Activated CD4-positive, alpha-beta T cell treated with anti-CD3 and anti-CD28 coated beads, Interleukin-2, amount 50 U/mL, for 4 hours (primary cell): ENCODE measurements at regions not wholly inside any gene's neighbourhood (a gene's known extent, or its start where the extent isn't known, plus 50 kb on each side); places are given as distances from the start of the nearest gene placed in this dataset.
"Not testable (repeated sequence)": the region's sequence is repeated elsewhere in the genome, so short reads cannot be mapped to it uniquely, and the experiment has no call there.

Source experiments
- DNase-seq, 2 experiments: peaks; one replicate each; pipeline ENCODE4 v3.0.0-alpha.2; 2020

DNA sequence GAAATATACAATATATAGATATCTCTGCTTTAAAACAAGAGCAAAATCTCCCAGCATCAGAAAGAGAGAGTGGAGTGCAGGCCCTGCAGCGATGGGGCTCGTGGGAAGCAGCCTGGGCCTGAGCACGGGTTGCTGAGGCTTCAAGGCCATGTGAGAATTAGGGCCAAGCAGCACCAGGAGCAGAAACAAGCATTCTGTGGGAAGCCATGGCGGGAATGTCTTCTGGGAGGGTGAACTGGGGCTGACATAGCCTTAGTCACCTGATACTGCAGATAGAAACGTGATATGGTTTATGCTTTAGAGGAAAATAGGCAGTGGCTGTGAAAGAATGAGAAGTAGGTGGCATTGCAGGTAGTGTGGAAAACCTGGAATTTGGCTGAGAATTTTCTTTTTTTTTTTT is 472.3 kb downstream of the IRS2 start:
- no peak for DNase-seq

DNA sequence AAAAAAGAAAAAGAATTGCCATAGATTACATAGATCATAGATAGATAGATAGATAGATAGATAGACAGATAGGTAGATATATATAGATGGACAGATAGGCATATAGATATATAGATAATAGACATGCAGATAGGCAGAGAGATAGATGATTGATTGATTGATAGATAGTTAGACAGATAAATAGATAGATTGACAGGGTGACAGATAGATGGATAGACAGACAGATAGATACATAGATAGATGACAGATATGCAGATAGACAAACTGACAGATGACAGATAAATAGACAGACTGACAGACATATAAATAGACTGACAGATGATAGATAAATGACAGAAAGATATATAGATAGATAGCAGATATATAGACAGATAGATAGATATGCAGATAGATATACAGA is 474.0 kb downstream of the IRS2 start:
- no peak for DNase-seq

DNA sequence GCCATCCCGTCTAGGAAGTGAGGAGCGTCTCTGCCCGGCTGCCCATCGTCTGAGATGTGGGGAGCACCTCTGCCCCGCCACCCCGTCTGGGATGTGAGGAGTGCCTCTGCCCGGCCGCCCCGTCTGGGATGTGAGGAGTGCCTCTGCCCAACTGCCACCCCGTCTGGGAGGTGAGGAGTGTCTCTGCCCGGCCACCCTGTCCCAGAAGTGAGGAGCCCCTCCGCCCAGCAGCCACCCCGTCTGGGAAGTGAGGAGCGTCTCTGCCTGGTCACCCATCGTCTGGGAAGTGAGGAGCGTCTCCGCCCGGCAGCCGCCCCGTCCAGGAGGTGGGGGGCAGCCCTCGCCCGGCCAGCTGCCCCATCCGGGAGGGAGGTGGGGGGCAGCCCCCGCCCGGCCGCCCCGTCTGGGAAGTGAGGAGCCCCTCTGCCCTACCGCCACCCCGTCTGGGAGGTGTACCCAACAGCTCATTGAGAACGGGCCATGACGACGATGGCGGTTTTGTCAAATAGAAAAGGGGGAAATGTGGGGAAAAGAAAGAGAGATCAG is 474.9 kb downstream of the IRS2 start:
- not testable (repeated sequence) for DNase-seq

DNA sequence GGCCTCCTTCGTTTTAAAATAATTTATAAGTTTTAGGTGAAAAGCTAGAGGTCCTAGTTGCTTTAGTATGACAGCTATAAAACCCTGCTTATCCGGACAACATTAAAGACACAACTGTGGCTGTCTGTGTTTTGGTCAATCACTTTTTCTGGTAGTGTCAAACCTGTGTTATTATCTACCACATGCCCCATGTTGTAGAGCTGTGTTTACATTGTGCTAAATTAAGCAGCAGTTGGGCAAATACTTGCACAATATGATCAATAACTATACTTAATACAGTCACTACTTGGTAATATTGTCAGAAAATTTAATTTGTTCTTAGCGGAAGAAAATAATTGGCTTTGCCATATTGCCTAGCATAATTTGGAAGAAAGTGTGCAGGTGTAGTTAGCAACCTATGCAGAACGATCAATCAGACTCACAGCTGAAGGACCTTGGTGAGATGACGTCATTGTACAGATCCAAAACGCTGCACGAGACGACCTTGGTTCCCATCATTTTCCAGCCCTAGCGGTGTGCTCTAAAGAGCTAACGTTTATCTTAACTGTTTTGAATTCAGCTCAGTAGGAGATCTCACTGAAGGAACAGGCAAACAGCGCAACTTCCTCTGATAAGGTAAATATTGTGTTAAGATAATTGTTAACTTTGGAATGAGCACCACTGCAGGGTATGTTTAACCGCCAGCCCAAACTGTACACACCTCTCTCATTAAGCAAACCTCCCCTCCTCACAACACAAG is 476.6 kb downstream of the IRS2 start:
- DNase-seq = no peak

DNA sequence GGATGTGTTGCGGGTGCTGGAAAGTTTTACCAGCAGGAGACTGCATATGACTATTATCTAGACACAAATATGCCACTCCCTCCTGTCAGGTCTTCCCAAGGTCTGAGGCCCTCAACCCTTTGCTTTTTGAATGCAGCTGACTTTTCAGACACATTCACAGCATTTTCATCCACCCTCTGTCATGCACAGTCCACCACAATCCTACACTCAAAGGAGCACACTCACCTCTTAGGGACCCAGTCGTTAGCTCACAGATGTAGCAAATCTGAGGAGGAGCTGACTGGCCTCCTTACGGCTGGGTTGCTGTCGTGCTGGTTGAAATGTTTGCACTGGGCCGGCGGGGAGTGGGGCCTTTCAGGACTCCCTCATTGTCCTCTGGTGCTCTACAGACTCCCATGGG is 479.4 kb downstream of the IRS2 start:
- DNase-seq = no peak

DNA sequence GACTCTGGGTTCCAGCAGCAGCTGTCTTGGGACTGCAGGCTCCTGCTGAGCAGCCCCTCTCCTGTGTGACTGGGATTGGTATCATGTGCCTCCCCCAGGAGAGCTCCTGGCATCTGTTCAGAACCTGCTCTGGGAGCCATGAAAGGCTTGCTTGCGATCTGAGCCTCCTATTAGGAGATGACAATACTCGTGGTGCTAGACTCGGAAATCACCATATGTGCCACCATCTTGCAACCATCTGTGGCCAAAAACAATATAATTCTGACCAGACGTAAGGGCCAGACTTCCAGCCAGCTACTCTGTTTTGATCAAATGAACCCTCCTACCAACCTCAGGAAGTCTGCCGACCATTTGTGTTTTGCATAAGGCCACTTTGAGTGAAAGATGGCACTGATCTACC is 484.7 kb downstream of the IRS2 start:
- DNase-seq = no peak

DNA sequence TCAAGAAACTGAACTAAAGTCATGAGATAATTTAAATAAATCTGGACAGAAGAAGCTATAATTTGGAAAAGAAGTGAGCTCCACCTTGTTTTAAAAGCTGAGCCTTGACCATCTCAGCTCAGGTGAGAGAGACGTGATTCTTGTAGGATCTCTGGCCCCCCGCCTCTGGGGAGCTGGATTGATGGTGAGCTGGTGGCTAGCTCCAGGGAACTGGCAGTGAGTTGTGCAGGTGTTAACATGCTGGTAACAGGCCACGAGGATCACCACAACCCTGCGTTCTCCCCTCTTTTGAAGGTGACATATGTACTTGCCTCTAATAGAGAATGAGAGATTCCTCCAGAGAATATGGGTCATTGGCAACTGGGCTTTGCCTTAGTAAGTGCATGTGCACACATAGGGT is 485.1 kb downstream of the IRS2 start:
- DNase-seq = no peak

DNA sequence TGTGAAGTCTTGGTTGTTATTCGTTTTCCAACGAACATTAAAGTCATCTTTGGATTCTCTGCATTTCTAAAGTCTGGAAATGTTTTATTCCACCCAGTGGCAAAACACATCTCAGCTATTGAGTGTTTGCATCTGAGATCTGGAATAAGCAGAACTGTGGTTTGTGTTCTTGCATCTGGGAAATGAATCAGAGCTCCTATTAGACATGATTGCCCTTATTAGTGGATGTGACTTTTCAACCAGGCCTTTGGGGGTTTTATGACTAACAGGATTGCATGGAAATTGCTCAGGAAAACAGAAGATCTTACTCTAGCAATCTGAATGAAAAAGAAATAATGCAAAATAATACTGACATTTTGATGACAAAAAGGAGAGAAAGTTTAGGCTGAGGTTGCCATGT is 488.8 kb downstream of the IRS2 start:
- no peak for DNase-seq

DNA sequence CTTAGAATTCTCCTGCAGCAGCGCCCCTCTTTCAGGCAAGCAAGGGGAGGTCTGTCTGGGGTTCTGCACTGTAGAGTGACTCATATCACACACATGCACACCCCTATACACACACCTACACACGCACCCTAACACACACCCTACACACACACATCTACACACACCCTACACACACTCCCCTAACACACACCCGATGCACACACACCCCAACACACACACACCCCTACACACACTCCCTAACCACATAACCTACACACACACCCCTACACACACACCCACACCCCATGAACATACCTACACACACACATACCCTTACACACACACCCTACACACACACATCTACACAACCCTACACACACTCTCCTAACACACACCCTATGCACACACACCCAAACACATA is 493.2 kb downstream of the IRS2 start:
- DNase-seq = no peak

DNA sequence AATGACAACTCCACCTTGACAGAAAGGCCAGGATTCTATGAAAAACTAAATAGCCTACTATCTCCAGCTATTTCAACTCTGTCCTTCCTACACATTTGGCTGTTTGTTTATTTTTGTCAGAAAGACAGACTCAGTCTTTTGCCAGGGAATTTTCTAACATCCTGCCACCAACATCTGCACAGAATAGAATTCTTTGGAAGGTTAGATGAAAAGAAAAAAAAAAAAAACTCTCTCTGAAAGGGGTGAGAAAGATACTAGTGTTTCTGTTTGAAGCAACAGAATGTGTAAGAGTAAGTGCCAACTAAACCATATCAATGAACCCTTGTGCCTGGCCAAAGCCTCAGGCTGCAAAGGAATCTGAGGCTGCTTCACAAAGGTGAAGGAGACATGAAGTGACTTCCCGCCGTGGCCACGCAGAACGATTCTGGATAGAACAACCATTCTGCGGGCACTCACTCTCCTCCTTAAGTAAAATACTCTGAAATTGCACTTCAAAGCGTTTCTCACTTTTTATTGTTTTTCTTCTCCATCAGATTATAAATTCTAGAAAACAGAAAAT is 498.2 kb downstream of the IRS2 start:
- DNase-seq = no peak

DNA sequence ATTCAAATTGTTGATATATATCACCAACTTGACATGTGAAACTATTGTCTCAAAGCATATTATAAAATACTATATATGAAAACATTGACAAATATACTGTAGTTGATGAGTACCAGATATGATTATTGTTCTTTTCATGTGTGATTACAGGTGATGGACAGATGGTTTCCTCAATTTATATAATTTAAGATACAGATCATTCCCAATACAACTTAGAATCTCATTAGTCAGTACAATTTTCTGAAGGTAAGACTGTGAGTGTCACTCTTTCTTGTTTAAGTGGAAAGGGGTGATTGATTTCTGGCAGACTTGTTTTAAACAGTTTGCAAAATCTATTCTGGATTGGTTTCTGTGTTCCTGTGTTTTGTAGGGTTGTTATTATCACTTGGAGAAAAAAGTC is 498.8 kb downstream of the IRS2 start:
- no peak for DNase-seq

DNA sequence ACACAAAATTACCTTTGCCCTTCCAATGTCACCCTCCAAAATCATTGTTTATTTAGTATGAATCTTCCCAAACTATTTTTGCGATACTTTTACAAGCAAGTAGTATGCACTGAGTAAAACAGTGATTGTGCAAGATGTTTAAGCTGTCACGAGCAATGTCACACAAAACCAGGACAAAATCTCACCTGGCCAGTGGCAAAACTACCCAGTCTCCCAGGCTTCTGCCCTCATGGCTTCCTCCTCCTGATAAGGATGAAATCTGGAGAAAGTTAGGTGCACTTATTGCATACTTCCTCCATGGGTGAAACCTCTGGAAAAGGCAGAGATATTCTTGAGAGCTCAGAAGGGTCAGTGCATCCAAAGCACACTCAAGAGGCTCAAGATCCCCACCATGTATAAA is 500.8 kb downstream of the IRS2 start:
- DNase-seq = no peak

DNA sequence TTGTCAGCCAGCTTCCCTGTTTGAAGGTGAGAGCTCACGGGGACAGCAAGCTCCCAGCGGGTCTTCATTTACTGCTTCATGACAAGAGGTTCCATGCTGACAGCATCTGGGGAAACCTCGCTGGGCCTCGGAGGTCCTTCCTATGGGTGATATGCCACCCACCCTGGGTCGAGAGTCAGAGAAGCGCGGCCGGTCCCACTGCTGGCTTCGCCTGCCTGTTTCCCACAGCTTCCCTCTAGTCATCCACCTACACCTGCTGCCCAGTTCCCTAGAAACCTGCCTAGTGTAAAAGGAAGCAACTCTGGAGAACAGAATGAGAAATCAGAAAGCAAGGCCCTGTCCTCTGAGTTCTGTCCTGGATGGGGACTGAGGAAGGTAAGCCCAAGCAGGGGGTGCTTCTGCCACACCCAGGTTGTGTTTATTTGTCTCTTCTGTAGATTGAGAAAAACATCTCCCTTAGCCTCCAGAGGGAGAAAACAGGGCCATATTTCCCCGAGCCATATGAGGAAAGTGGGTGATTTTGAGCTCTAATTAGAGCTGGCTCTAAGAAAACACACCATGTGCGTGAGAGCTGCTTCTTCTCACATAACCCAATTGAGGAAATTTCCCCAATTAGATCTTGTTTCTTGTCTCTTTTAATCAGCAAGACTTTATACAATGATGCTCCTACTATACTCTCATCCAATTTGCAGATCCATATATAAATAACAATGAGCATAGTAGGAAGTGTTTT is 504.3 kb downstream of the IRS2 start:
- DNase-seq = no peak

DNA sequence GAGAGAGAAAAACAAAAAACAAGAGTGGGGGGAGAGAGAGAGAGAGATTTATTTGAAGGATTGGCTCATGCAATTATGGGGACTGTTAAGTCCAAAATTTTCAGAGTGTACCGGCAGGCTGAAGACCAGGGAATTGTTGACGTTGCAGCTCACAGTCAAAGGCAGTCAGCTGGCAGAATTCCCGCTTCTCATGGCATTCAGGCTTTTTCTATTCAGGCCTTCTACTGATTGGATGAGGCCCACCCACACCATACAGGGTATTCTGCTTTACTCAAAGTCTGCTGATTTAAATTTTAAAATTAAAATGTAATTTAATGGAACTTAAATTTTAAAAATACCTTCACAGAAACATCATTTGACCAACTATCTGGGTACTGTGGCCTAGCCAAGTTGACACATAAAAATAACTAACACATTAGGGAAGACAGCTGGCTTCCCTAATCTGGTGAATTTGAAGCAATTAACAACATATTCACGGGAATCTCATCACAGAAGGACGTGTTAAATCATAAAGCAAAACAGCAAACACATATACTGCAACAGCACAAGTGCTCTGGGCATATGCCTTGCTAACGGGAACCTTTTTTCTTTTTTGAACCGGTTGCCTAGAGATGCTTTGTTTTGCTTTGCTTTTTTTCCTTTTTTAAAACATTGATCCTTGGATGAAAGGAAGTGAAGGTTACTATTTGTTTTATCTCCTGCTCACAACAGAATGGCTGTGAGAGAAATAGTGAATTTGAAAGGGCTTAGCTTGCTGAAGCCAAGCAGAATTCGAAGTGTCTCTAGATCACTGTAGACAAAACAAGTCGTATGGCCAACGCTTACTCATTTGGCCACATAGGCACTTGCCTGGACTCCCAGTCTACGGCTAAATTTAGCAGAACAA is 505.1 kb downstream of the IRS2 start:
- DNase-seq = no peak

DNA sequence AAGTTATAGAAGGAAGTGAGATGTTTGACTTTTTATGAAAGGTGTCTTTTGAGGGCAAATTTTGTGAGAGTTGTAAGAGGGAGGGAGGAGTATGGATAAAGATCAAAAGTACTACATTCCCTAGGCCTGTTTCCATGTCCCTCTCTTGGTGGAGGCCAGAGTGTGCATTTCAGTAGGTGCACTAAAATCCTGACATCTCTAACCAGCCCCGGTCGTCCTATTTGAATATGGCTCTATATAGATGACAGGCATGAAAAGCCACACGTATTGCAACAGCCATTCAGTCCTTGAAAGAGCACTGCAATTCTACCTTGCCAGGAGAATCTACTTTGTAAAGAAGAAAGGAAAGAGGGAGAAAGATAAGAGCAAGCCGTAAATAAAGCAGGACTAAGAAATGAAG is 510.1 kb downstream of the IRS2 start:
- no peak for DNase-seq

DNA sequence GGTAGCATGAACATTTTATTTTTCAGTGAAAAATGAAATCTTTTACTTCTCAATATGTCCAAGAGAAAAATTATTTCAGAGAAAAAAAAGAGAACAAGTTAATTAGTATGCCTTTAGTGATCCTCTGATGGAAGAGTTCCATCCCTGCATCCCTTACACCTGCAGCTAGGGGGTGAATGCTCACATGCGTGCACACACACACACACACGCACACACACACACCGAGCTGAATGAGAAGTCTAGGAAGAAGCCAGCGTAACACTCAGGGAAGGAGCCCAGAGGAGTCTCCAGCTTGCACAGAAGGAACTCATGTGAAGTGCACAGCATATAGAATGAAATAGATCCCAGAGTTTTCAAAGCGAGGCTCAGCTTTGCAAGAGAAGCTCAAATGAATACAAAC is 510.5 kb downstream of the IRS2 start:
- no peak for DNase-seq

DNA sequence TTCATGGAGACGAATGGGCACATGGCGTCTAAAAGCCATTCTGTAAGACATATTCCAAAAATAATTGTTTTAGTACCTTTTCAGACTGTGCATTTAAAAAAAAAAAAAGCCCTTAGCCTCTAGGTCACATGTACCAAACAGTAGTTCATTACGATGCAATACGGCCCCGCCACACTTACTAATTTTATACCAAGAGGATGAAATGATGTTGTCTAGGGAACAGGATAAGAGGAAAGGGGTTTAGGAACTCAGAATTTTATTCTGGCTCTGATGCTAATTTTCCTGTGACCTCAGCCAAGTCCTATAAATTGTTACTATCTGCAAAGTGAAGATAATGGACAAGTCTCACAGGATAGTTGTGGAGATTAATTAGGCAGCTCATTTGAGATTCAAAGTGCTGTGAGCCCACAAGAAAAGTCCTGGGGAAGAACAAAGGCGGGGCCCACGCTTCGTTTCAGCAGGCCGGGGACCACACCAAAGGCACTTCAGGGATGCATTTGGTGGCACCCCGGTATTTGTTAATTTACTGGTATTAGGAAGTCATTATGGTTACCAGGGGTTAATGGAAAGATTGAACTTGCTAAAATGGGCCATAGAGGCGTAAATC is 511.1 kb downstream of the IRS2 start:
- DNase-seq = no peak

DNA sequence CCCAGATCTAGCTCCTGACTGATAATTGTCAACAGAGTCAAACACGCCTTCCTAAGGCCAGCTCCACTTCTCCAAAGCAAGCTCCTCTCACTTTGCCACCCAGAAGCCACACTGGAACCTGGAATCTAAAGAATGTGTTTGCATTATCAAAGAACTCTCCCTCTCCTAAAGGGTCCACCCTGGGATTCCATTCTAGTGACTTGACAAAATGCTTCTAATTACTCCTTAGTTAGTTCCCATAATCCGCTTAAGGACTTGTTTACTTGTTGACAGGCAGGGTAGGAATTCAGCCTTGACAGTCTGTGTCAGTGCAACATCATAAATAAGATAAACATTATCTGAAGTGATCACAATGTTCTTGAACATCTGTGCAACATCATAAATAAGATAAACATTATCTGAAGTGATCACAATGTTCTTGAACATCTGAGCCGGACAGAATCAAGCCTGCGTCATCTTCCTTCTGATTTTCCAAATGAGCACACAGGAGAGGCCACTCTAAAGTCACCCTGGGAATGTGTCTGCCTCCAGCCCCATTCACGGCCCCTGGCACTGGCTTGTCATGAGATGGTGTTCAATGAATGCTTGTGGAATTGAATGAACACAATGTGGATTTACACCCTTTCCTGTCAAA is 512.1 kb downstream of the IRS2 start:
- DNase-seq = no peak

DNA sequence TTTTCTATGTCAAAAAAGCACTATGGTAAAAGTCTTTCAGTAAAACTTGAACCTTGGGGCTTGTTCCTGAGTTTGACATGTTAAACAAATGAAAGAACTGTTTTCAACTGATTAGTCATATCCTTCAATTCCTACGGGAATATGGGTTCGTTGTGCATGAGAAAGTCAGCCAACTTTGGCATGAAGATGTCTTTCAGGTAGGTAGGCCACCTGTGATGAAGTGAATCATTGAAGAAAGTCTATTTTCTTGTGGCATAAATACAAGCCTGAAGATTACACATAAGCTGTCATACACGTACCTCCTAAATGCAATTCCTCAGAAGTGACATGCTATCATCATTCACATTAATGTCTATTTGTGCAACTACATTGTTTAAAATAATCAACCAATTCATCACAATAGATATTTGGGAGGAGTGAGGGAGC is 513.0 kb downstream of the IRS2 start:
- DNase-seq = no peak

DNA sequence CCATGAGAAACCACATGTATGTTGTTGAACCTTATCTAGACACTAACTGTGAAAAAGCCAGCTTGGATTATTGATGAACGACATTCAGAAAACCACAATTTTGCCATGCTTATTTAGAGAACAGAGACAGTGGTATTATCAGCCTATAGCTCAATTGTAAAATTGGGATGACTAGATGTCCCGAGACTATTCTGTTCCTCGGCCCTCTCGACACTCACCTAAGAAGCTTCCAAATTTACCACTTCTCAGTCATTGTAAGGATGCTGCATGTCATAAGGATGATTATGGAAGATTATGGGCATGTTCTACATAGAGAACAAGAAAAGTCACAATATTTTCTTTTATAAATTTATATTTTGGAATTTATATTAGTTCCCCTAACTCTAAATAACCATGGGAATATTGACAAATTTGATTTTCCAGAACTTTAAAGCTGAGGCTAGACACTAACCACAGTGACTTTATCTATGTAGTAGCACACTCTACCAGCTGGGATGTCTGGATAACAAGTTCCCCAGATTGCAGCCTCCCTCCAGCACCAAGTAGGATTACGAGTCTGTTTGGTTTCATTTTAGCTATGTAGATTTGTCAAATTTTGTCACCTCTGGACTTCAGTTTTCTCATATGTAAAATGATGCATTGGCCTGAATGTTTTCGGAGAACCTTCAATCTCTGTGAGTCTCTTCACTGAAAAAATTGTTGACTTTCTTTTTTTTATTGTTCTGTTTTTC is 513.6 kb downstream of the IRS2 start:
- DNase-seq = no peak
